ENCODE measurements at regions not wholly inside any gene's neighbourhood (a gene's known extent, or its start where the extent isn't known, plus 50 kb on each side); places are given as distances from the start of the nearest gene placed in this dataset.

DNA sequence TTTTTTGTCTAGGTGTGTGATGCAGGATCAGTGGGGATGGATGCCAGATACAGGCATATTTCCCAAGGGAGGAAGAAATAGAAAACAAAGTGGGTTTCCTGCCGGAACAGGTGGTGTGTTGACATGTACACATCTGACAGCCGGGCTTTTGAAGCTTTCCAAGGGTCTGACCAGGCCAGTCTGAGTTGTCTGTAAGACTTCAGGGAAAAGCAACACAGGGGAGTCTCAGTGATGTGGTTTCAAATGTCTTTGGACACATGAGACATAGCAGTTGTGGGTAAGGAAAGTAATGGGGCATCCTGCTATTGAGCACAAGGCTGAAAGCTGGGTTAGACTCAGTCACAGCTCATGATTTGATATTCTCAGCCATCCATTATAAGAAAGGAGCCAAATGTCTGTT is 274.9 kb downstream of the PIK3R1 start:
- Histone ChIP-seq H3K4me3 (no peak overlapping the region), H3F3A (replicated peaks; ENCODE audit: low read depth) (no peaks in the 10 kb centered on the region), H3K27me3 (ENCODE audit: insufficient read depth) (no peaks in the 10 kb centered on the region), H2AFZ (no peak overlapping the region), H4K20me1 (replicated peaks; ENCODE audit: insufficient read depth) (no peaks in the 10 kb centered on the region), H3K4me2 (no peak overlapping the region), H3K9me2 (ENCODE audit: insufficient read depth) (peaks cover 24% of the 10 kb centered on the region), H3K27ac (ENCODE audit: low read depth) (no peak overlapping the region), H3K36me3 (ENCODE audit: insufficient read depth) (peaks cover 10% of the 10 kb centered on the region; the same call in 1 of the 2 replicates), H3K4me1 (ENCODE audit: insufficient read depth) (peaks cover 6% of the 10 kb centered on the region; the same call in 1 of the 2 replicates), H3K79me2 (replicated peaks; ENCODE audit: insufficient read depth) (no peaks in the 10 kb centered on the region)
- no peak overlapping the region for H3K27ac Mint-ChIP-seq
- peaks cover 4% of the 10 kb centered on the region for H3K27me3 Mint-ChIP-seq (ENCODE audit: insufficient read depth, low read depth, poor library complexity)
- DNase-seq (ENCODE audit: low spot score) (no peak), ATAC-seq (no peak)
- no peak overlapping the region for H3K4me3 Mint-ChIP-seq
- H3K36me3 Mint-ChIP-seq (ENCODE audit: low read depth): peaks cover 27% of the 10 kb centered on the region; the same call in 2 of the 3 replicates
- H3K4me1 Mint-ChIP-seq: peaks cover 5% of the 10 kb centered on the region; the same call in 2 of the 3 replicates
- no peak for TF ChIP-seq CTCF (conservative IDR thresholded peaks at IDR 0.05; ENCODE audit: low read depth in 2 of 2)
- no peak for TF ChIP-seq JUNB (IDR thresholded peaks at IDR 0.05; ENCODE audit: unreplicated experiment)
- TF ChIP-seq NANOG (IDR thresholded peaks at IDR 0.05; ENCODE audit: borderline replicate concordance): no peak
- TF ChIP-seq POLR2AphosphoS5 (IDR thresholded peaks at IDR 0.05; ENCODE audit: low read depth): no peak
- TF ChIP-seq, protein P1, sequence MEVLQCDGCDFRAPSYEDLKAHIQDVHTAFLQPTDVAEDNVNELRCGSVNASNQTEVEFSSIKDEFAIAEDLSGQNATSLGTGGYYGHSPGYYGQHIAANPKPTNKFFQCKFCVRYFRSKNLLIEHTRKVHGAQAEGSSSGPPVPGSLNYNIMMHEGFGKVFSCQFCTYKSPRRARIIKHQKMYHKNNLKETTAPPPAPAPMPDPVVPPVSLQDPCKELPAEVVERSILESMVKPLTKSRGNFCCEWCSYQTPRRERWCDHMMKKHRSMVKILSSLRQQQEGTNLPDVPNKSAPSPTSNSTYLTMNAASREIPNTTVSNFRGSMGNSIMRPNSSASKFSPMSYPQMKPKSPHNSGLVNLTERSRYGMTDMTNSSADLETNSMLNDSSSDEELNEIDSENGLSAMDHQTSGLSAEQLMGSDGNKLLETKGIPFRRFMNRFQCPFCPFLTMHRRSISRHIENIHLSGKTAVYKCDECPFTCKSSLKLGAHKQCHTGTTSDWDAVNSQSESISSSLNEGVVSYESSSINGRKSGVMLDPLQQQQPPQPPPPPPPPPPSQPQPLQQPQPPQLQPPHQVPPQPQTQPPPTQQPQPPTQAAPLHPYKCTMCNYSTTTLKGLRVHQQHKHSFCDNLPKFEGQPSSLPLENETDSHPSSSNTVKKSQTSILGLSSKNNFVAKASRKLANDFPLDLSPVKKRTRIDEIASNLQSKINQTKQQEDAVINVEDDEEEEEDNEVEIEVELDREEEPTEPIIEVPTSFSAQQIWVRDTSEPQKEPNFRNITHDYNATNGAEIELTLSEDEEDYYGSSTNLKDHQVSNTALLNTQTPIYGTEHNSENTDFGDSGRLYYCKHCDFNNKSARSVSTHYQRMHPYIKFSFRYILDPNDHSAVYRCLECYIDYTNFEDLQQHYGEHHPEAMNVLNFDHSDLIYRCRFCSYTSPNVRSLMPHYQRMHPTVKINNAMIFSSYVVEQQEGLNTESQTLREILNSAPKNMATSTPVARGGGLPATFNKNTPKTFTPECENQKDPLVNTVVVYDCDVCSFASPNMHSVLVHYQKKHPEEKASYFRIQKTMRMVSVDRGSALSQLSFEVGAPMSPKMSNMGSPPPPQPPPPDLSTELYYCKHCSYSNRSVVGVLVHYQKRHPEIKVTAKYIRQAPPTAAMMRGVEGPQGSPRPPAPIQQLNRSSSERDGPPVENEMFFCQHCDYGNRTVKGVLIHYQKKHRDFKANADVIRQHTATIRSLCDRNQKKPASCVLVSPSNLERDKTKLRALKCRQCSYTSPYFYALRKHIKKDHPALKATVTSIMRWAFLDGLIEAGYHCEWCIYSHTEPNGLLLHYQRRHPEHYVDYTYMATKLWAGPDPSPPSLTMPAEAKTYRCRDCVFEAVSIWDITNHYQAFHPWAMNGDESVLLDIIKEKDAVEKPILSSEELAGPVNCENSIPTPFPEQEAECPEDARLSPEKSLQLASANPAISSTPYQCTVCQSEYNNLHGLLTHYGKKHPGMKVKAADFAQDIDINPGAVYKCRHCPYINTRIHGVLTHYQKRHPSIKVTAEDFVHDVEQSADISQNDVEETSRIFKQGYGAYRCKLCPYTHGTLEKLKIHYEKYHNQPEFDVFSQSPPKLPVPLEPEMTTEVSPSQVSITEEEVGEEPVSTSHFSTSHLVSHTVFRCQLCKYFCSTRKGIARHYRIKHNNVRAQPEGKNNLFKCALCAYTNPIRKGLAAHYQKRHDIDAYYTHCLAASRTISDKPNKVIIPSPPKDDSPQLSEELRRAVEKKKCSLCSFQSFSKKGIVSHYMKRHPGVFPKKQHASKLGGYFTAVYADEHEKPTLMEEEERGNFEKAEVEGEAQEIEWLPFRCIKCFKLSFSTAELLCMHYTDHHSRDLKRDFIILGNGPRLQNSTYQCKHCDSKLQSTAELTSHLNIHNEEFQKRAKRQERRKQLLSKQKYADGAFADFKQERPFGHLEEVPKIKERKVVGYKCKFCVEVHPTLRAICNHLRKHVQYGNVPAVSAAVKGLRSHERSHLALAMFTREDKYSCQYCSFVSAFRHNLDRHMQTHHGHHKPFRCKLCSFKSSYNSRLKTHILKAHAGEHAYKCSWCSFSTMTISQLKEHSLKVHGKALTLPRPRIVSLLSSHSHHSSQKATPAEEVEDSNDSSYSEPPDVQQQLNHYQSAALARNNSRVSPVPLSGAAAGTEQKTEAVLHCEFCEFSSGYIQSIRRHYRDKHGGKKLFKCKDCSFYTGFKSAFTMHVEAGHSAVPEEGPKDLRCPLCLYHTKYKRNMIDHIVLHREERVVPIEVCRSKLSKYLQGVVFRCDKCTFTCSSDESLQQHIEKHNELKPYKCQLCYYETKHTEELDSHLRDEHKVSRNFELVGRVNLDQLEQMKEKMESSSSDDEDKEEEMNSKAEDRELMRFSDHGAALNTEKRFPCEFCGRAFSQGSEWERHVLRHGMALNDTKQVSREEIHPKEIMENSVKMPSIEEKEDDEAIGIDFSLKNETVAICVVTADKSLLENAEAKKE (CRISPR knock-in tag; IDR thresholded peaks at IDR 0.05): no peak
- no peak for TF ChIP-seq CREB1 (CRISPR knock-in tag; IDR thresholded peaks at IDR 0.05; ENCODE audit: low read depth)
- TF ChIP-seq EZH2phosphoT487 (IDR thresholded peaks at IDR 0.05; ENCODE audit: unreplicated experiment): no peak
- TF ChIP-seq ZNF331 (CRISPR knock-in tag; IDR thresholded peaks at IDR 0.05; ENCODE audit: low read depth): no peak
- no peak for TF ChIP-seq EZH2 (IDR thresholded peaks at IDR 0.05; ENCODE audit: low read depth, unreplicated experiment)
- TF ChIP-seq STAT1 (IDR thresholded peaks at IDR 0.05; ENCODE audit: unreplicated experiment): no peak
- no peak for TF ChIP-seq ETS1 (IDR thresholded peaks at IDR 0.05)
- TF ChIP-seq ZNF114 (CRISPR knock-in tag; IDR thresholded peaks at IDR 0.05): no peak
- TF ChIP-seq REST (IDR thresholded peaks at IDR 0.05; ENCODE audit: unreplicated experiment): no peak
- peaks cover 25% of the 10 kb centered on the region for H3K9me3 Mint-ChIP-seq

Measured in GM23338 (cell line).